ENCODE measurements at regions not wholly inside any gene's neighbourhood (a gene's known extent, or its start where the extent isn't known, plus 50 kb on each side); places are given as distances from the start of the nearest gene placed in this dataset.
"Not testable (repeated sequence)": the region's sequence is repeated elsewhere in the genome, so short reads cannot be mapped to it uniquely, and the experiment has no call there.

DNA sequence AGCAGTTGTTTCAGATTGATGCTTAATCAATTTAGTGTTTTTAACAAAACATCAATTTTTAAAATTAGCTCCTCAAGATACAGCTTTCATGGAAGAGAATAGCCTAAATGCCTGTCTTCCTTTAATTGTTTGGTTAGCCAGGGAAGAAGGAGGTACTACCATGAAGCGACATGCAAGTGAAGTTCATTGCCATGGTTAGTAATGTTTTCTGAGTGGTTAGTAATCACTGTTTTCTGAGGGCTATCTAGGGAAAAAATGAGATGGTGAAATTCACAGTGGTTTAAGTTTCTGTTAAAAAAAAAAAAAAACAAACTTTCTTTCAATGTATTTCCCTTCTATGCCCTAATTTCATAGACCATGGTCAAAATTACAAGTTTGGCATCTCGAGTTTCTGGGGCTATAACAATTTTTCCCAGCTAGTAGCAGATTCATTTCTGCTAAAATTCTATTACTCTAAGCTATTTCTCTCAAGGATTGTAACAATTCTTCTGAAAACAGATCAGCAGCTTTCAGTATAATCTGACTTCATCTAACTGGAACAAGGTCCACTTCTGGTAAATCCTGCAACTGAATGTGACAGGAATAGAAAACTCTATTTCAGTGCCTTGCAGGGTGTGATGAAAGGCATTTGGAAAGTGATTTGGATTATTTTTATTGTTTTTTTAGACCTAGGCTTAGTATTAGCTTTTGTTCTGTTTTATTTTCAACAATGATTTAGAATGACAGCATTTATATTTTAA, 157.0 kb downstream of the PCDH18 start:
- no peak overlapping the region for H3K27ac ChIP-seq (ENCODE audit: insufficient read depth, low read depth, low read length, poor library complexity, severe bottlenecking)

DNA sequence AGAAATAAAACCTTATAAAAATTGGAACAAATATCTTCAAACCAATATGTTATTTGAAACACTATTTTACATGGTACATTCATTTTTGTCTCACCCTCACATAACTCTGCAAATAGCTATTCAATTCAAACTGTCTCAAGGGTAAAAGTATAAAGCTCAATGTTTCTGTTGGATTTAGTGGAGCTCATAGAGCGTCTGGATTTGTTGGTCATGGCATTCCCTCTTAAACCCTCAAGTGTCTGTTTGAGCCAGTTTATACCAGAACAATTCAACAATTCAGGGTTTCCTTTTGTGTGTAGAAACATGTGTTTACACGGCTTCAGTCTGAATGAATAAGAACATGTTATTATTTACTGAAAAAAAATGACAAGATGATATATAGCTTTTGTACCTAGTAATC, 161.6 kb downstream of the PCDH18 start:
- H3K36me3 ChIP-seq (ENCODE audit: control insufficient read depth, insufficient read depth, low read length), result no peaks in the 10 kb centered on the region
- H3K27me3 ChIP-seq (ENCODE audit: control insufficient read depth, insufficient read depth, low read length, poor library complexity, severe bottlenecking), result no peaks in the 10 kb centered on the region
- 85% methylated on average over 1 of the region's 2 CpGs; no CpG with 5 or more reads in 1 of the 2 experiments for WGBS, 2 experiments
- H3K4me1 ChIP-seq (ENCODE audit: control insufficient read depth, insufficient read depth, low read length), result no peaks in the 10 kb centered on the region
- H3K27ac ChIP-seq (ENCODE audit: insufficient read depth, low read depth, low read length, poor library complexity, severe bottlenecking), result no peak overlapping the region
- no peaks in the 10 kb centered on the region for H3K9me3 ChIP-seq (ENCODE audit: control insufficient read depth, low read length)
- no peak overlapping the region for H3K4me3 ChIP-seq (ENCODE audit: insufficient read depth, low read depth, low read length)

More for the DNA sequence above, 157.0 kb downstream of the PCDH18 start:
- 92 to 95% methylated on average over 2 of the region's 2 CpGs for WGBS, 2 experiments
- Histone ChIP-seq H3K36me3 (ENCODE audit: control insufficient read depth, insufficient read depth, low read length) (no peaks in the 10 kb centered on the region), H3K4me1 (ENCODE audit: control insufficient read depth, insufficient read depth, low read length) (no peaks in the 10 kb centered on the region), H3K9me3 (ENCODE audit: control insufficient read depth, low read length) (no peaks in the 10 kb centered on the region), H3K27me3 (ENCODE audit: control insufficient read depth, insufficient read depth, low read length, poor library complexity, severe bottlenecking) (no peaks in the 10 kb centered on the region), H3K4me3 (ENCODE audit: insufficient read depth, low read depth, low read length) (no peak overlapping the region)

GRCh38 chr4:137370206-137370633, 162.1 kb downstream of the PCDH18 start:
- no peak overlapping the region for H3K27ac ChIP-seq (ENCODE audit: insufficient read depth, low read depth, low read length, poor library complexity, severe bottlenecking)
- H3K4me1 ChIP-seq (ENCODE audit: control insufficient read depth, insufficient read depth, low read length), result no peaks in the 10 kb centered on the region
- 94 to 100% methylated on average over 3 of the region's 3 CpGs for WGBS, 2 experiments
- H3K36me3 ChIP-seq (ENCODE audit: control insufficient read depth, insufficient read depth, low read length), result no peaks in the 10 kb centered on the region
- no peaks in the 10 kb centered on the region for H3K9me3 ChIP-seq (ENCODE audit: control insufficient read depth, low read length)
- no peak overlapping the region for H3K4me3 ChIP-seq (ENCODE audit: insufficient read depth, low read depth, low read length)
- no peaks in the 10 kb centered on the region for H3K27me3 ChIP-seq (ENCODE audit: control insufficient read depth, insufficient read depth, low read length, poor library complexity, severe bottlenecking)

DNA sequence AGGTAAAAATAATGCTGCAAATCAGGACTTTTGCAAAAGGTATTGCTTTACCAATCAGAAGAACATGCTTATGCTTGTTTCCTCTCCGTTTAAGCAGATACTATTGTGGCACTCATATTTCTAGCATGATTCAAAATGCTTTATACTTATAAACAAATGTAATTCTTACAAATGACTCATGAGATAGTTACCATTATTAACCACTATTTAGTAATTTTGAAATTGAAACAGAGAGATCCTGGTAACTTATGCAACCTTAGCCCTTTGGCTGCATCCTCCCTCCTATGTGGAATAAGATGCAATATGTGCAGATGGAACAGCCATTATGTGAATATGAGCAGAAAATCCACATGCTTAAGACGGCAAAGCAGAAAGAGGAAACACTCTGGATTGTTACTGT, 164.7 kb downstream of the PCDH18 start:
- H3K36me3 ChIP-seq (ENCODE audit: control insufficient read depth, insufficient read depth, low read length), result no peaks in the 10 kb centered on the region
- no peaks in the 10 kb centered on the region for H3K27me3 ChIP-seq (ENCODE audit: control insufficient read depth, insufficient read depth, low read length, poor library complexity, severe bottlenecking)
- H3K9me3 ChIP-seq (ENCODE audit: control insufficient read depth, low read length), result no peaks in the 10 kb centered on the region
- WGBS, 2 experiments, result 88 to 98% methylated on average over 2 of the region's 2 CpGs
- no peak overlapping the region for H3K27ac ChIP-seq (ENCODE audit: insufficient read depth, low read depth, low read length, poor library complexity, severe bottlenecking)
- H3K4me1 ChIP-seq (ENCODE audit: control insufficient read depth, insufficient read depth, low read length), result no peaks in the 10 kb centered on the region
- H3K4me3 ChIP-seq (ENCODE audit: insufficient read depth, low read depth, low read length), result no peak overlapping the region

DNA sequence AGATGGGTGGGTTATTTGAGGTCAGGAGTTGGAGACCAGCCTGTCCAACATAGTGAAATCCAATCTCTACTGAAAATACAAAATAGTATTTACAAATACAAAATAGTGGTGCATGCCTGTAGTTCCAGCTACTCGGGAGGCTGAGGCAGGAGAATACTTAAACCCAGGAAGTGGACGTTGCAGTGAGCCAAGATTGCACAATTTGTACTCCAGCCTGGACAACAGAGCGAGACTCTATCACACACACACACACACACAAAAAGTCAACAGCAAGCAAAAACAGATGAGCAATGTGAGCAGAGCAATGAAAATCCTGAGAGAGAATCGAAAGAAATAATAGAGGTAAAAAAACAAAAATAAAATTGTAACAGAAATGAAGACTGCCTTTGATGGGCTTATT, 168.8 kb downstream of the PCDH18 start:
- Histone ChIP-seq H3K27ac (ENCODE audit: insufficient read depth, low read depth, low read length, poor library complexity, severe bottlenecking) (no peak overlapping the region), H3K9me3 (ENCODE audit: control insufficient read depth, low read length) (no peaks in the 10 kb centered on the region), H3K4me1 (ENCODE audit: control insufficient read depth, insufficient read depth, low read length) (no peaks in the 10 kb centered on the region), H3K4me3 (ENCODE audit: insufficient read depth, low read depth, low read length) (no peak overlapping the region), H3K36me3 (ENCODE audit: control insufficient read depth, insufficient read depth, low read length) (no peaks in the 10 kb centered on the region), H3K27me3 (ENCODE audit: control insufficient read depth, insufficient read depth, low read length, poor library complexity, severe bottlenecking) (no peaks in the 10 kb centered on the region)
- 93 to 94% methylated on average over 4 of the region's 4 CpGs for WGBS, 2 experiments

DNA sequence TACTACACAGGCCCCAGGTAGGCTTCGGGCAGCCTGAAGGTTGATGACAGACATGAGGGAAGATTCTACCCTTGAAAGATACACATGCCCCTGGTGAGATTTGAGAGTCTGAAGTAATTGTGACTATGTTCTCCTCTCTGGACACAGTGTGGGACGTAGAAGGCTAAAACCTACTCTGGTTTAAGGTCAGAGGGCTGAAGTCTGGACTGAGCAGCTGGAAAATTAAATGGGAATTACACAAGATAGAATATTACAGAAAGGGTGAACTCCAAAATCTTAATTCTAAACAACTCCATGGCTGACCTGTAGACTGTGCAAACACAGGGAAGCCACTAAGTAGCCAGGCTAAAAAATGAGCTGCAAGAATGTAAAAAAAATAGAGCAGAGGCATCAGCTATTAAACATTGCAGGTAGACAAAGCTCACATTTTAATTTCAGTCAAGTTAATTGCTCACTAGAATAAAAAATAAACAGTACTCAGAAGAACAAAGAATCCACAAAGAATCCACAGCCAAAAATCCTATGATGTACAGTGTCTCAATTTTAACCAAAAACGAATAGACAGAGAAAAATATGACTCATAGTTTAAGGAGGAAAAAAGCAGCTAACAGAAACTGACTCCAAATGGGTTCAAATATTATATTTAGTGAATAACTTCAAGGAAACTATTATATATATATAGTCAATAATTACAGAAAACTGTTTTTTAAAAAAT, 170.4 kb downstream of the PCDH18 start:
- no peaks in the 10 kb centered on the region for H3K27me3 ChIP-seq (ENCODE audit: control insufficient read depth, insufficient read depth, low read length, poor library complexity, severe bottlenecking)
- H3K36me3 ChIP-seq (ENCODE audit: control insufficient read depth, insufficient read depth, low read length), result no peaks in the 10 kb centered on the region
- H3K27ac ChIP-seq (ENCODE audit: insufficient read depth, low read depth, low read length, poor library complexity, severe bottlenecking), result no peak overlapping the region
- no peaks in the 10 kb centered on the region for H3K4me1 ChIP-seq (ENCODE audit: control insufficient read depth, insufficient read depth, low read length)
- 75 to 87% methylated on average over 3 of the region's 3 CpGs for WGBS, 2 experiments
- H3K9me3 ChIP-seq (ENCODE audit: control insufficient read depth, low read length), result no peaks in the 10 kb centered on the region
- H3K4me3 ChIP-seq (ENCODE audit: insufficient read depth, low read depth, low read length), result no peak overlapping the region

DNA sequence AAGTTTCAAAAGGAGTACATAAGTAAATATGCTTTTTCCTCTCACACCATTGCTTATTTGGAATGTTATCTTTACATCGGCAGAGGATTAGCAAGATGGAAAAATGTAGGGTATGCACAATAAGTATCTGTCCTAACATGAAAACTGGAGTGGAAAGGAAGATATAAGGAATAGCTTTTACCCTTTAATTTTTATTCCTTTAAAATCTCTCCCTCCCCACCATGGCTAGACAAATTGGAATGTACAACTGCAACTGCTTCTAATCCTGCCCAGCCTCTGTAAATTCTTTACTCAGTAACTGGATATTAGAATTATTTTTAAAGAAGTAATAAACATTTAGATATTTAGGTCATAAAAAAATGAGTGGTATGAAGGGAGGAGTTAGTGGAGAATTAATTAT, 171.5 kb downstream of the PCDH18 start:
- Histone ChIP-seq H3K4me1 (ENCODE audit: control insufficient read depth, insufficient read depth, low read length) (no peaks in the 10 kb centered on the region), H3K9me3 (ENCODE audit: control insufficient read depth, low read length) (no peaks in the 10 kb centered on the region), H3K27ac (ENCODE audit: insufficient read depth, low read depth, low read length, poor library complexity, severe bottlenecking) (no peak overlapping the region), H3K36me3 (ENCODE audit: control insufficient read depth, insufficient read depth, low read length) (no peaks in the 10 kb centered on the region), H3K4me3 (ENCODE audit: insufficient read depth, low read depth, low read length) (no peak overlapping the region), H3K27me3 (ENCODE audit: control insufficient read depth, insufficient read depth, low read length, poor library complexity, severe bottlenecking) (no peaks in the 10 kb centered on the region)
- 89 to 100% methylated on average over 1 of the region's 1 CpG for WGBS, 2 experiments

DNA sequence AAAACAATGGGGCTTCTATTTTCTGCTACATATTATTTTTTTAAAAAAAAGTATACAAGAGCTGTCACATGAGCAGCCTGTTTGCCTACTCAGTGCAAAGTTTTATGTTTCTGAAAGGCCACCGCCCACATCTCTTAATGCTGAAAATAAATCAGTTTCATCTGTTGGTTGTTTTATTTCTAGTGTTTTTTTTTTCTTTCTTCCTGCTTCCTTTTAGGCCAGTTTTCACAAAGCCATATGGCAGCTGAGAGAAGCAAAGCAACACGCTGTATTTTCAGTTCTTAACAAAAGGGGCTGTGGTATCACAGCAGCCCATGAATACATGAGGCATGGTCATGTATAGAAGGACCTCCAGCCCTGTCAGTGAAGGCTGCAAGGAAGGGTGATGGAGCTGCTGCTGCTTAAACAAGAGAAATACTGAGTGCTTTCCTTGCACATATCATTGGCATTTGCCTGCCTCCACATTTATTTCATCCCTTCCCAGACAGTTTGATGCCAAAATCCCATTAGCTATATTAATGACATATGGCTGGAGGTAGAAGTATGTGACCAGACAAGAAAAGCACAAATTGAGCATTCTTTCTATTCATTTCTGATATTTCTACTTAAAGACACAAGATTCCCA, 172.5 kb downstream of the PCDH18 start:
- no peak overlapping the region for H3K27ac ChIP-seq (ENCODE audit: insufficient read depth, low read depth, low read length, poor library complexity, severe bottlenecking)
- 72 to 76% methylated on average over 1 to 2 of the region's 2 CpGs for WGBS, 2 experiments
- no peaks in the 10 kb centered on the region for H3K9me3 ChIP-seq (ENCODE audit: control insufficient read depth, low read length)
- H3K4me3 ChIP-seq (ENCODE audit: insufficient read depth, low read depth, low read length), result no peak overlapping the region
- no peaks in the 10 kb centered on the region for H3K36me3 ChIP-seq (ENCODE audit: control insufficient read depth, insufficient read depth, low read length)
- H3K27me3 ChIP-seq (ENCODE audit: control insufficient read depth, insufficient read depth, low read length, poor library complexity, severe bottlenecking), result no peaks in the 10 kb centered on the region
- H3K4me1 ChIP-seq (ENCODE audit: control insufficient read depth, insufficient read depth, low read length), result no peaks in the 10 kb centered on the region

GRCh38 chr4:137354562-137354961, 177.7 kb downstream of the PCDH18 start:
- 96 to 97% methylated on average over 1 to 2 of the region's 2 CpGs for WGBS, 2 experiments
- H3K4me3 ChIP-seq (ENCODE audit: insufficient read depth, low read depth, low read length); H3K27ac ChIP-seq (ENCODE audit: insufficient read depth, low read depth, low read length, poor library complexity, severe bottlenecking); H3K27me3 ChIP-seq (ENCODE audit: control insufficient read depth, insufficient read depth, low read length, poor library complexity, severe bottlenecking); H3K36me3 ChIP-seq (ENCODE audit: control insufficient read depth, insufficient read depth, low read length); H3K9me3 ChIP-seq (ENCODE audit: control insufficient read depth, low read length); H3K4me1 ChIP-seq (ENCODE audit: control insufficient read depth, insufficient read depth, low read length): not testable (repeated sequence)

DNA sequence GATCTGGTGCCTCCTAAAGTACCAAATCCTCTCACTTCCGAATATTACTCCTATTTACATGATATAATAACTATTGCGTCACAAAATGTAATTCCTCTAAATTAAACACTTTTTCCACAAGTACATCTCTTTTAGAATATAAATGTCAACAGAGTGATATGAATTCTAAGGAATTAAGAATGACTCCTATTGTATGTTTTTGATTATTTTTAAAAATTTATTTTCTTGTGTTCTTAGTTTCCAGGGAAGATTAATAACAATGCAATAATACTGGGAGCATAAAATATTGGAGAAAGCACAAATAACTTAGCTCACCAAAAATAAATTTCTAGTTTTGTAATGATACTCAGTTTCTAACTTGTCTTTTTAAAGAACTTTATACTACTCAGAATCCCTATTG, 184.9 kb downstream of the PCDH18 start:
- Histone ChIP-seq H3K27ac (ENCODE audit: insufficient read depth, low read depth, low read length, poor library complexity, severe bottlenecking) (no peak overlapping the region), H3K36me3 (ENCODE audit: control insufficient read depth, insufficient read depth, low read length) (no peaks in the 10 kb centered on the region), H3K27me3 (ENCODE audit: control insufficient read depth, insufficient read depth, low read length, poor library complexity, severe bottlenecking) (no peaks in the 10 kb centered on the region), H3K4me1 (ENCODE audit: control insufficient read depth, insufficient read depth, low read length) (no peaks in the 10 kb centered on the region), H3K9me3 (ENCODE audit: control insufficient read depth, low read length) (no peaks in the 10 kb centered on the region), H3K4me3 (ENCODE audit: insufficient read depth, low read depth, low read length) (no peak overlapping the region)
- 0% methylated on average over 1 of the region's 2 CpGs; no CpG with 5 or more reads in 1 of the 2 experiments for WGBS, 2 experiments
